ENCODE measurements at regions not wholly inside any gene's neighbourhood (a gene's known extent, or its start where the extent isn't known, plus 50 kb on each side); places are given as distances from the start of the nearest gene placed in this dataset.

- Histone ChIP-seq H3K9me3 (ENCODE audit: low read length) (no peaks in the 10 kb centered on the region), H3K27me3 (ENCODE audit: insufficient read depth, low read depth, low read length) (no peaks in the 10 kb centered on the region), H3K4me3 (ENCODE audit: low read length) (no peak overlapping the region), H3K9me2 (ENCODE audit: insufficient read depth, low read length) (no peaks in the 10 kb centered on the region), H3F3A (ENCODE audit: insufficient read depth, low read length, poor library complexity, severe bottlenecking) (no peaks in the 10 kb centered on the region), H3K9ac (ENCODE audit: low read length) (no peak overlapping the region), H3K27ac (ENCODE audit: low read length) (no peak overlapping the region), H3K4me2 (ENCODE audit: low read length) (no peak overlapping the region), H3K79me2 (replicated peaks; ENCODE audit: insufficient read depth, low read length) (no peaks in the 10 kb centered on the region), H3K36me3 (ENCODE audit: insufficient read depth, low read length) (no peaks in the 10 kb centered on the region), H4K20me1 (ENCODE audit: insufficient read depth) (no peaks in the 10 kb centered on the region), H2AFZ (ENCODE audit: low read depth, low read length) (no peak overlapping the region)
- no peak for TF ChIP-seq EZH2 (IDR thresholded peaks at IDR 0.05; ENCODE audit: borderline replicate concordance, insufficient read depth, low read length, poor library complexity, severe bottlenecking)
- TF ChIP-seq RAD21 (conservative IDR thresholded peaks at IDR 0.05) = no peak
Measured at GRCh38 chr7:119065966-119066365, 841.5 kb downstream of the ANKRD7 start.

DNA sequence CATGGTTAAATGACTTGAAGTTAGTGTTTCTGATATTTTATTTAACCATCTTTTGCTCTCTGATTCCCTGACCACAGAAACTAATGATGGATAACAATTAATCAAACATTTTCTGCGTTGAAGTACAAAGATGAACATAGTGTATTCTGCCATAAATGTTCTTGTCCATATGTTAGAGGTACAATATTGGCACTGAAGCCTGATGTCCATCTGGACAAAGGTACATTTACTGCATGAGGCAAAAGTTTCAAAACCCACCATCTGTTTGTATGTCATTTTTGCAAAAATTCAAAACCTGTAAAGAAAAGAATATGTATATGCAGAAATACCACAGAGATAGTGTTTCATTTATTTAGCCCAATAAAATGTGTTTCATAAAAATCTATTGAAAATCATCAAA lies 861.5 kb downstream of the ANKRD7 start:
- H3K27me3 ChIP-seq (ENCODE audit: insufficient read depth, low read depth, low read length) = no peaks in the 10 kb centered on the region
- H4K20me1 ChIP-seq (ENCODE audit: insufficient read depth) = no peaks in the 10 kb centered on the region
- H2AFZ ChIP-seq (ENCODE audit: low read depth, low read length) = no peak overlapping the region
- H3K79me2 ChIP-seq (replicated peaks; ENCODE audit: insufficient read depth, low read length) = no peaks in the 10 kb centered on the region
- no peak overlapping the region for H3K27ac ChIP-seq (ENCODE audit: low read length)
- H3K36me3 ChIP-seq (ENCODE audit: insufficient read depth, low read length) = no peaks in the 10 kb centered on the region
- H3K9me3 ChIP-seq (ENCODE audit: low read length) = no peaks in the 10 kb centered on the region
- H3K9me2 ChIP-seq (ENCODE audit: insufficient read depth, low read length) = no peaks in the 10 kb centered on the region
- no peak overlapping the region for H3K9ac ChIP-seq (ENCODE audit: low read length)
- H3K4me3 ChIP-seq (ENCODE audit: low read length) = no peak overlapping the region
- H3F3A ChIP-seq (ENCODE audit: insufficient read depth, low read length, poor library complexity, severe bottlenecking) = no peaks in the 10 kb centered on the region
- TF ChIP-seq SMC3 (conservative IDR thresholded peaks at IDR 0.05; ENCODE audit: poor library complexity) (no peak), TAF1 (IDR thresholded peaks at IDR 0.05; ENCODE audit: low read depth) (no peak), RAD21 (conservative IDR thresholded peaks at IDR 0.05) (no peak), EP300 (conservative IDR thresholded peaks at IDR 0.05; ENCODE audit: poor library complexity, severe bottlenecking) (no peak)
- no peak overlapping the region for H3K4me2 ChIP-seq (ENCODE audit: low read length)

- H3K9ac ChIP-seq (ENCODE audit: low read length) = no peak overlapping the region
- no peak overlapping the region for H3K27ac ChIP-seq (ENCODE audit: low read length)
- H3F3A ChIP-seq (ENCODE audit: insufficient read depth, low read length, poor library complexity, severe bottlenecking) = no peaks in the 10 kb centered on the region
- H3K4me2 ChIP-seq (ENCODE audit: low read length) = no peak overlapping the region
- H3K27me3 ChIP-seq (ENCODE audit: insufficient read depth, low read depth, low read length) = no peaks in the 10 kb centered on the region
- no peaks in the 10 kb centered on the region for H3K9me3 ChIP-seq (ENCODE audit: low read length)
- H4K20me1 ChIP-seq (ENCODE audit: insufficient read depth) = no peaks in the 10 kb centered on the region
- no peaks in the 10 kb centered on the region for H3K9me2 ChIP-seq (ENCODE audit: insufficient read depth, low read length)
- H3K36me3 ChIP-seq (ENCODE audit: insufficient read depth, low read length) = no peaks in the 10 kb centered on the region
- no peak overlapping the region for H3K4me3 ChIP-seq (ENCODE audit: low read length)
- TF ChIP-seq EZH2 (IDR thresholded peaks at IDR 0.05; ENCODE audit: borderline replicate concordance, insufficient read depth, low read length, poor library complexity, severe bottlenecking) (no peak), EP300 (conservative IDR thresholded peaks at IDR 0.05; ENCODE audit: poor library complexity, severe bottlenecking) (no peak), MXI1 (conservative IDR thresholded peaks at IDR 0.05; ENCODE audit: poor library complexity, severe bottlenecking) (no peak), SMC3 (conservative IDR thresholded peaks at IDR 0.05; ENCODE audit: poor library complexity) (no peak), RAD21 (conservative IDR thresholded peaks at IDR 0.05) (no peak), POLR2AphosphoS5 (IDR thresholded peaks at IDR 0.05) (no peak), TAF1 (IDR thresholded peaks at IDR 0.05; ENCODE audit: low read depth) (no peak)
- TF ChIP-seq, protein P1, sequence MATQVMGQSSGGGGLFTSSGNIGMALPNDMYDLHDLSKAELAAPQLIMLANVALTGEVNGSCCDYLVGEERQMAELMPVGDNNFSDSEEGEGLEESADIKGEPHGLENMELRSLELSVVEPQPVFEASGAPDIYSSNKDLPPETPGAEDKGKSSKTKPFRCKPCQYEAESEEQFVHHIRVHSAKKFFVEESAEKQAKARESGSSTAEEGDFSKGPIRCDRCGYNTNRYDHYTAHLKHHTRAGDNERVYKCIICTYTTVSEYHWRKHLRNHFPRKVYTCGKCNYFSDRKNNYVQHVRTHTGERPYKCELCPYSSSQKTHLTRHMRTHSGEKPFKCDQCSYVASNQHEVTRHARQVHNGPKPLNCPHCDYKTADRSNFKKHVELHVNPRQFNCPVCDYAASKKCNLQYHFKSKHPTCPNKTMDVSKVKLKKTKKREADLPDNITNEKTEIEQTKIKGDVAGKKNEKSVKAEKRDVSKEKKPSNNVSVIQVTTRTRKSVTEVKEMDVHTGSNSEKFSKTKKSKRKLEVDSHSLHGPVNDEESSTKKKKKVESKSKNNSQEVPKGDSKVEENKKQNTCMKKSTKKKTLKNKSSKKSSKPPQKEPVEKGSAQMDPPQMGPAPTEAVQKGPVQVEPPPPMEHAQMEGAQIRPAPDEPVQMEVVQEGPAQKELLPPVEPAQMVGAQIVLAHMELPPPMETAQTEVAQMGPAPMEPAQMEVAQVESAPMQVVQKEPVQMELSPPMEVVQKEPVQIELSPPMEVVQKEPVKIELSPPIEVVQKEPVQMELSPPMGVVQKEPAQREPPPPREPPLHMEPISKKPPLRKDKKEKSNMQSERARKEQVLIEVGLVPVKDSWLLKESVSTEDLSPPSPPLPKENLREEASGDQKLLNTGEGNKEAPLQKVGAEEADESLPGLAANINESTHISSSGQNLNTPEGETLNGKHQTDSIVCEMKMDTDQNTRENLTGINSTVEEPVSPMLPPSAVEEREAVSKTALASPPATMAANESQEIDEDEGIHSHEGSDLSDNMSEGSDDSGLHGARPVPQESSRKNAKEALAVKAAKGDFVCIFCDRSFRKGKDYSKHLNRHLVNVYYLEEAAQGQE (IDR thresholded peaks at IDR 0.05; ENCODE audit: borderline replicate concordance) = no peak
- TF ChIP-seq, protein P2, sequence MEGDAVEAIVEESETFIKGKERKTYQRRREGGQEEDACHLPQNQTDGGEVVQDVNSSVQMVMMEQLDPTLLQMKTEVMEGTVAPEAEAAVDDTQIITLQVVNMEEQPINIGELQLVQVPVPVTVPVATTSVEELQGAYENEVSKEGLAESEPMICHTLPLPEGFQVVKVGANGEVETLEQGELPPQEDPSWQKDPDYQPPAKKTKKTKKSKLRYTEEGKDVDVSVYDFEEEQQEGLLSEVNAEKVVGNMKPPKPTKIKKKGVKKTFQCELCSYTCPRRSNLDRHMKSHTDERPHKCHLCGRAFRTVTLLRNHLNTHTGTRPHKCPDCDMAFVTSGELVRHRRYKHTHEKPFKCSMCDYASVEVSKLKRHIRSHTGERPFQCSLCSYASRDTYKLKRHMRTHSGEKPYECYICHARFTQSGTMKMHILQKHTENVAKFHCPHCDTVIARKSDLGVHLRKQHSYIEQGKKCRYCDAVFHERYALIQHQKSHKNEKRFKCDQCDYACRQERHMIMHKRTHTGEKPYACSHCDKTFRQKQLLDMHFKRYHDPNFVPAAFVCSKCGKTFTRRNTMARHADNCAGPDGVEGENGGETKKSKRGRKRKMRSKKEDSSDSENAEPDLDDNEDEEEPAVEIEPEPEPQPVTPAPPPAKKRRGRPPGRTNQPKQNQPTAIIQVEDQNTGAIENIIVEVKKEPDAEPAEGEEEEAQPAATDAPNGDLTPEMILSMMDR (IDR thresholded peaks at IDR 0.05; ENCODE audit: poor library complexity, severe bottlenecking) = no peak
- H2AFZ ChIP-seq (ENCODE audit: low read depth, low read length) = no peak overlapping the region
- H3K79me2 ChIP-seq (replicated peaks; ENCODE audit: insufficient read depth, low read length) = no peaks in the 10 kb centered on the region
Measured at GRCh38 chr7:119090851-119091250, 866.3 kb downstream of the ANKRD7 start.

Data from neural cell (in vitro differentiated cells).